ENCODE measurements at regions not wholly inside any gene's neighbourhood (a gene's known extent, or its start where the extent isn't known, plus 50 kb on each side); places are given as distances from the start of the nearest gene placed in this dataset.

GRCh38 chr17:12407495-12408252 lies 258.0 kb upstream of the MYOCD start:
- no peak overlapping the region for H3K56ac ChIP-seq (ENCODE audit: insufficient read length, low read depth, low read length)
- WGBS (ENCODE audit: extremely low coverage, insufficient read length, low lambda C conversion rate), result no CpG with 5 or more reads among the region's 5 CpGs
- no peaks in the 10 kb centered on the region for H3K9me3 ChIP-seq (ENCODE audit: control insufficient read depth, low read depth, low read length)
- H2BK12ac ChIP-seq (ENCODE audit: insufficient read length, low read depth, low read length), result no peak overlapping the region
- H3K4me1 Mint-ChIP-seq, result peaks cover 5% of the 10 kb centered on the region in 2 experiments
- TF ChIP-seq, protein P1, sequence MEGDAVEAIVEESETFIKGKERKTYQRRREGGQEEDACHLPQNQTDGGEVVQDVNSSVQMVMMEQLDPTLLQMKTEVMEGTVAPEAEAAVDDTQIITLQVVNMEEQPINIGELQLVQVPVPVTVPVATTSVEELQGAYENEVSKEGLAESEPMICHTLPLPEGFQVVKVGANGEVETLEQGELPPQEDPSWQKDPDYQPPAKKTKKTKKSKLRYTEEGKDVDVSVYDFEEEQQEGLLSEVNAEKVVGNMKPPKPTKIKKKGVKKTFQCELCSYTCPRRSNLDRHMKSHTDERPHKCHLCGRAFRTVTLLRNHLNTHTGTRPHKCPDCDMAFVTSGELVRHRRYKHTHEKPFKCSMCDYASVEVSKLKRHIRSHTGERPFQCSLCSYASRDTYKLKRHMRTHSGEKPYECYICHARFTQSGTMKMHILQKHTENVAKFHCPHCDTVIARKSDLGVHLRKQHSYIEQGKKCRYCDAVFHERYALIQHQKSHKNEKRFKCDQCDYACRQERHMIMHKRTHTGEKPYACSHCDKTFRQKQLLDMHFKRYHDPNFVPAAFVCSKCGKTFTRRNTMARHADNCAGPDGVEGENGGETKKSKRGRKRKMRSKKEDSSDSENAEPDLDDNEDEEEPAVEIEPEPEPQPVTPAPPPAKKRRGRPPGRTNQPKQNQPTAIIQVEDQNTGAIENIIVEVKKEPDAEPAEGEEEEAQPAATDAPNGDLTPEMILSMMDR (conservative IDR thresholded peaks at IDR 0.05), result no peak
- H2AFZ ChIP-seq (ENCODE audit: low read length), result no peak overlapping the region
- H3K27me3 ChIP-seq (ENCODE audit: insufficient read depth, low read length), result no peaks in the 10 kb centered on the region
- no peak overlapping the region for H4K91ac ChIP-seq (ENCODE audit: insufficient read length, low read depth, low read length)
- H2BK15ac ChIP-seq (ENCODE audit: low read depth, low read length), result no peak overlapping the region
- H3K9me3 Mint-ChIP-seq, result no peaks in the 10 kb centered on the region; a peak in 1 of 5 replicates
- H3K14ac ChIP-seq (ENCODE audit: insufficient read depth, low read length), result no peak overlapping the region
- no peak overlapping the region for H3K4ac ChIP-seq (ENCODE audit: low read depth, low read length)
- H2BK5ac ChIP-seq (ENCODE audit: insufficient read length, low read length), result no peak overlapping the region
- no peak overlapping the region for H2BK20ac ChIP-seq (ENCODE audit: low read depth, low read length, poor library complexity, severe bottlenecking)
- no peak overlapping the region for H3K27ac Mint-ChIP-seq
- H4K8ac ChIP-seq (replicated peaks; ENCODE audit: insufficient read length, low read depth, low read length), result no peak overlapping the region
- peaks cover 0 to under 1% (median 0%) of the 10 kb centered on the region in 3 experiments; a peak in 1 of 7 replicates for H3K36me3 Mint-ChIP-seq (ENCODE audit: insufficient read depth in 1 of 3, low read depth in 3 of 3)
- H3T11ph ChIP-seq (ENCODE audit: low read length), result no peak overlapping the region
- H3K23ac ChIP-seq (ENCODE audit: insufficient read length, low read depth, low read length), result no peak overlapping the region
- no peaks in the 10 kb centered on the region for H3K23me2 ChIP-seq (ENCODE audit: insufficient read length, low read depth, low read length, poor library complexity, severe bottlenecking)
- H4K20me1 ChIP-seq (ENCODE audit: control insufficient read depth, insufficient read depth, insufficient read length), result no peaks in the 10 kb centered on the region
- no peak overlapping the region for H2AK5ac ChIP-seq (ENCODE audit: insufficient read length, low read length)
- no peak overlapping the region for H4K5ac ChIP-seq (ENCODE audit: insufficient read length, low read depth, low read length)
- no peak overlapping the region for H3K27ac ChIP-seq (ENCODE audit: insufficient read length, low read depth, low read length)
- H3K79me2 ChIP-seq (ENCODE audit: insufficient read depth, low read length), result no peaks in the 10 kb centered on the region
- H3K4me3 Mint-ChIP-seq, result no peak overlapping the region
- H3K4me2 ChIP-seq (ENCODE audit: insufficient read depth, insufficient read length, low read length), result no peak overlapping the region
- H3K9ac ChIP-seq (ENCODE audit: extremely low read depth, insufficient read length, low read length), result no peak overlapping the region
- no peak overlapping the region for H3K18ac ChIP-seq (ENCODE audit: insufficient read length, low read depth, low read length)
- no peak overlapping the region for H2BK120ac ChIP-seq (ENCODE audit: low read depth, low read length, poor library complexity, severe bottlenecking)
- H3K27me3 Mint-ChIP-seq (ENCODE audit: low read depth), result no peaks in the 10 kb centered on the region
- no peaks in the 10 kb centered on the region; the same call in 1 of the 2 replicates for H3K4me1 ChIP-seq (ENCODE audit: insufficient read depth, low read length)
- DNase-seq, result no peak
- H3K79me1 ChIP-seq (ENCODE audit: insufficient read depth, low read depth, low read length, poor library complexity, severe bottlenecking), result no peaks in the 10 kb centered on the region

All from H9 (cell line).